H7 (cell line): ENCODE measurements at regions not wholly inside any gene's neighbourhood (a gene's known extent, or its start where the extent isn't known, plus 50 kb on each side); places are given as distances from the start of the nearest gene placed in this dataset.
"Not testable (repeated sequence)": the region's sequence is repeated elsewhere in the genome, so short reads cannot be mapped to it uniquely, and the experiment has no call there.

Experiments
- DNase-seq: peaks from one replicate; pipeline ENCODE4 v3.0.0; 2012
- H3K27me3 ChIP-seq: 2 replicates; pipeline ENCODE4 v1.6.0; 2011; ENCODE audit warnings: mild to moderate bottlenecking, low read length; ENCODE audit not compliant: control insufficient read depth, insufficient read depth
- H3K36me3 ChIP-seq: replicated peaks from 2 replicates; pipeline ENCODE4 v1.5.1; 2011; ENCODE audit warnings: low read length; ENCODE audit not compliant: control insufficient read depth, insufficient read depth
- H3K4me3 ChIP-seq: 2 replicates; pipeline ENCODE4 v1.5.1; 2011; ENCODE audit warnings: low read depth, mild to moderate bottlenecking, control low read depth, low read length, moderate library complexity; ENCODE audit not compliant: insufficient read depth

DNA sequence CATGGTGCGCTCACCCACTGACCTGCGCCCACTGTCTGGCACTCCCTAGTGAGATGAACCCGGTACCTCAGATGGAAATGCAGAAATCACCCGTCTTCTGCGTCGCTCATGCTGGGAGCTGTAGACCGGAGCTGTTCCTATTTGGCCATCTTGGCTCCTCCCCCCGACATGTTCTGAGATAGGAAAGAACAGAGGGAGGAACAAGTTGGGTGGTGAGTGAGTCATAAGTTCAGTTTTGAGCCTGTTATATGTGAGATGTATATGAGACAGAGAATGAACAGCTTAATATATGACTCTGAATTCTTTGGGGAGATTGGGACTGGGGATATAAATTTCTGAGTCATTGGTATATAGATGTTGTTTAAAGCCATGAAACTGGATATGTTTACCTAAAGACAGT lies 596.7 kb downstream of the TSN start:
- H3K36me3 ChIP-seq, DNase-seq, H3K27me3 ChIP-seq, H3K4me3 ChIP-seq: not testable (repeated sequence)

DNA sequence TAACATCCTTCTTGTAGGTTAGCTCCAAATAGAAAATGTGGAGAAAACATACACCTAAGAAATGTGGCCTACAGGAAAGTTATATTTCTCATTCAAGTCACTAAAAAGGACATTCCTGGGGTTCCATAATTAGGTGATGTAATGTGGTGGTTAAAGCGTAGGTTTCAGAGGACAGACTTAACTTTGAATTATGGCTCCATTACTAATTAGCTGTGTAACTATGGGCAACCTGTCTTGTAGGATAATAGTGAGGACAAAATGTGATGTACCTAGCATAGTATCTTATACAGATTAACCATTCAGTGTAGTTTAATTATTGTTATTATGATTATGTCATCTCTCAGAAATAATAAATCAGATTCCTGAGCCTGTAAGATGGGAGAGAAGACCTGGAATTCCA lies 602.5 kb downstream of the TSN start:
- DNase-seq, result no peak
- H3K36me3 ChIP-seq, result no peaks in the 10 kb centered on the region
- no peaks in the 10 kb centered on the region for H3K27me3 ChIP-seq

DNA sequence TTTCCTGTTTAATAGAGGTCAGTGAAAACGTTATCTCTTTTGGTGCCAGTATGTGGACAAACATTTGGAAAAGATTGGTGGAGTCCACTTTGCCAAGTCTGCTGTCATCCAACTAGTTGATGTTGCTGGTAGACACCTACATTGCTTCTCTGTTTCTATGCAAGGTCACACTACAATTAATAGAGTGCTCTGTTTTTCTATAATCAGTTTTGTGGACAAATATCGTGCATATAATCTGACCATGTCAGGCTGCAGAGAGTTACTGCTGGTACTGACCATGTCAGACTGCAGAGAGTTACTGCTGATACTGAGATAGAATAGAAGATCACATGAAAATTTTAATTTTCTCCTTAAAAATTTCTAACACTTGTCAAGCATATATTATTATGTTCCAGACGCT lies 603.3 kb downstream of the TSN start:
- DNase-seq, result no peak
- H3K36me3 ChIP-seq, result no peaks in the 10 kb centered on the region
- no peaks in the 10 kb centered on the region for H3K27me3 ChIP-seq
- H3K4me3 ChIP-seq, result no peak overlapping the region

More for the DNA sequence above, 602.5 kb downstream of the TSN start:
- H3K4me3 ChIP-seq, result no peak overlapping the region

DNA sequence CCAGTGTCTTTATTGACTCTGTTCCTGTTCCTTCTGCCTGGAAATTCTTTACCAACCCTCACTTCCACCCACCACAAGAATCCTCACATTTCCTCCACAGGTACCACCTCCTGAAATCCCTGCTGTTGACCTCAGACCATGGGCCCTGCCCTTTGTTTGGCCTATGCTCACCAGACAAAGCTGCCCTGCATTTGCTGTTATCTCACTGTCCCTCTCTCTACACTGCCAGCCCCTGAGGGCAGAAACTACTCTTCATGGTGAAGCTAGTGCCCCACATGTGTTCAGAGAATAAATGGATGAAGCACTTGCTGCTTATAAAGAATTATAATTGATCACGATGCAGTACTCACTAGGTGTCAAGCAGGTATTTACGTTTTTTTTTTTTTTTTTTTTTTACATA lies 608.4 kb downstream of the TSN start:
- H3K4me3 ChIP-seq, result no peak overlapping the region
- DNase-seq, result no peak
- no peaks in the 10 kb centered on the region for H3K27me3 ChIP-seq
- H3K36me3 ChIP-seq, result no peaks in the 10 kb centered on the region

DNA sequence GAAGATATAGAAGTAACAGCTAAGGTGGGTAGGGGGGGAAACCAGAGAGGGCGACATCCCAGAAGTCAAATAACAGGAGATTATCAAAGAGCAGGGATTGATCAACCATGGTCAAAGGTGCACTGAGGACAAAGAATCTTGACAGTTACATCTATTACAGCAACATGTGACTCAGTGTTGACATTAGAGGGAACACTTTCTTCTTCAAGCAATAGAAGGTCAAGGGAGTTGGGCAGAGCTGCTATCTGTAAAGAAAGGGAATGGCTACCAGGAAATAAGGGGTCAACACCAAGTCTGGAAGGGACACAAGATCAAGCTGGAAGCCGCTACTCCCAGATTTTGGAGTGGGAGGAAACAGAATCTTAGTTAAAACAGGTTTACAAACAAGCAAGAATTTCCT lies 611.0 kb downstream of the TSN start:
- no peak overlapping the region for H3K4me3 ChIP-seq
- no peaks in the 10 kb centered on the region for H3K36me3 ChIP-seq
- DNase-seq, result no peak
- no peaks in the 10 kb centered on the region for H3K27me3 ChIP-seq

GRCh38 chr2:122366969-122367645 lies 611.7 kb downstream of the TSN start:
- no peak overlapping the region for H3K4me3 ChIP-seq
- H3K36me3 ChIP-seq, result no peaks in the 10 kb centered on the region
- DNase-seq, result no peak
- H3K27me3 ChIP-seq, result no peaks in the 10 kb centered on the region

- H3K4me3 ChIP-seq, result no peak overlapping the region
- H3K36me3 ChIP-seq, result no peaks in the 10 kb centered on the region
- no peaks in the 10 kb centered on the region for H3K27me3 ChIP-seq
- DNase-seq, result no peak
These were observed 612.2 kb downstream of the TSN start for GRCh38 chr2:122367646-122368010.

GRCh38 chr2:122368576-122369243 lies 613.3 kb downstream of the TSN start:
- DNase-seq, result no peak
- H3K27me3 ChIP-seq, result no peaks in the 10 kb centered on the region
- no peak overlapping the region for H3K4me3 ChIP-seq
- no peaks in the 10 kb centered on the region for H3K36me3 ChIP-seq

DNA sequence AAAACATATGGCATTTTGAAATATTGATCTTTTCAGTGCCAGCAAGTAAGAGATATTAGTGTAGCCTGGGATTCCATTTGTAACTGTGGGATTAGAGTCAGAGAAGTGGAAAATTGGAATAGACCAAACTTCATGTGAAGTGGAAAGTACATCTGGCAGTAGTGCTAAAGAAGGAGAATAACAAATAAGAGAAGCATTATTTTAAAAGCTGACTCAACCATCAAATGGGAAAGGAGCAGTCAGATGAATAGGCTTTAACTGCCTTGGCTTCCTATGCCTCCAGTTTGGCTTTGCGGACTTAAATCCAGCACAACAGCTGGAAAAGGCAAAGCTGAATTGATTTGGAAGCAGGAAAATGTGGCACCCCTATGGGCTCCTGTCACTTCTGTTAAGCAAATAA lies 623.1 kb downstream of the TSN start:
- Histone ChIP-seq H3K27me3 (no peaks in the 10 kb centered on the region), H3K4me3 (no peak overlapping the region), H3K36me3 (no peaks in the 10 kb centered on the region)
- DNase-seq, result no peak

DNA sequence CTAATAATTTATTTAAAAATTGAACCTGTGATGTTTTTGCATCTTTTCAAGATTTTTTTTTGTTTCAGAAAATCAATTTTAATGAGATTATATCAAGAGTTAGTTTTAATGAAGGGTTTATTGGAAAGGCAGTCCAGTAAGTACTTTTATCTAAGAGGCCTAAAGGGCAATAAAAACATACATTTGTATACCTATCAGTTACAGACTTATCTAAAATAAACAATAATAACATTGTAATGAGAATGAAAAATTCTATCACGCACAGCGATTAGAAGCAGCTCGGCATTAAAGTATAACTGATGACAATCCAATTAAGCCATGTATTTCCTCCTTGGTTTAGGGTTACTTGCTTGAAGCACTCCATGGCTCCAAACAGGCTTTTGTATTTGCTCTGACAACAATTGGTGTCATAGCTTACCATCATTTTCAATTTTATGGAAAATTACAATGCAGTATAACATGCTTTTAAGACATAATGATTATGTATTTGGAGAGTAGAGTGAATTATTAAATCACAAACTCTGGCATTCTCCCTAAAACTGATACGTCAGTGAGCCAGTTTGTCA lies 629.4 kb downstream of the TSN start:
- no peaks in the 10 kb centered on the region for H3K36me3 ChIP-seq
- no peak for DNase-seq

GRCh38 chr2:122388208-122388607 lies 632.8 kb downstream of the TSN start:
- H3K4me3 ChIP-seq, result no peak overlapping the region
- no peak for DNase-seq
- no peaks in the 10 kb centered on the region for H3K36me3 ChIP-seq
- H3K27me3 ChIP-seq, result no peaks in the 10 kb centered on the region

More for the DNA sequence above, 629.4 kb downstream of the TSN start:
- no peak overlapping the region for H3K4me3 ChIP-seq
- no peaks in the 10 kb centered on the region for H3K27me3 ChIP-seq

GRCh38 chr2:122389694-122390093 lies 634.2 kb downstream of the TSN start:
- Histone ChIP-seq H3K4me3 (no peak overlapping the region), H3K27me3 (no peaks in the 10 kb centered on the region), H3K36me3 (no peaks in the 10 kb centered on the region)
- no peak for DNase-seq

DNA sequence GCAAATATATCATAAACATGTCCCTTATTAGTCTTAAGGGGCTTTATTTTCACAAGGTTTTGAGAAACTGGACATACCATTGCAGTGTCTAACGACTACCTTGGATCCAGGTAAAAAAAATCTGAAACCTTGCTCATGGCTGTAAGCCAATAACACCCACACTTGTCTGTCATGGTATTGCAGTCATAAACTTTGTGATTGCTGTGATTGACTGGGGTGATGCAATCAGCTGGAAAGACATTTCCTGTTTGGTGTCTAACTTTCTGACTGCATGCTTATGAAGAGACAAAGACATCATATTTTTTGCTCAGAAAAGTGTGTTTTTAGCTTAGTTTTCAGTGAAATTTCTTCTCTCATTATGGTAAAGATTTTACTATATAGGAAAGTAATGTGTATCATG lies 635.0 kb downstream of the TSN start:
- no peak overlapping the region for H3K4me3 ChIP-seq
- H3K27me3 ChIP-seq, result no peaks in the 10 kb centered on the region
- DNase-seq, result no peak
- no peaks in the 10 kb centered on the region for H3K36me3 ChIP-seq

DNA sequence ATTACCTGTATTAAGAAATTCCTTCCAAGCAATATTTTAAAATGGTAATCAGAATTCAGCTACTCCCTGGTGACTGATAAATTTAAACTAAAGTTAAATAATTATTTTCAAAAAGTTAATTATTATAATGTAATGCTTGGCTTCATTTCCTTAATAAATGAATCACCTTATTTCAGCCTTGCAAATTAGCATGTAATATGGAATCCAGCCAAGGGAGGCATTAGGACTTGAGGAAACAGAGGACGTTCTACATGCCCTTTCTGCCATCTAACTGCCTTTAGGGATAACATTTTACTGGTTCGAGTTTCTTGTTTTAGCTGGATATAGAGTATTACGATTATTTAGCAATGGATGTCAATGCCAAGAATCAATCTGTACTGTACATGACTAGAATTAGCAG lies 636.3 kb downstream of the TSN start:
- H3K36me3 ChIP-seq, result no peaks in the 10 kb centered on the region
- no peak for DNase-seq
- H3K27me3 ChIP-seq, result no peaks in the 10 kb centered on the region
- no peak overlapping the region for H3K4me3 ChIP-seq

DNA sequence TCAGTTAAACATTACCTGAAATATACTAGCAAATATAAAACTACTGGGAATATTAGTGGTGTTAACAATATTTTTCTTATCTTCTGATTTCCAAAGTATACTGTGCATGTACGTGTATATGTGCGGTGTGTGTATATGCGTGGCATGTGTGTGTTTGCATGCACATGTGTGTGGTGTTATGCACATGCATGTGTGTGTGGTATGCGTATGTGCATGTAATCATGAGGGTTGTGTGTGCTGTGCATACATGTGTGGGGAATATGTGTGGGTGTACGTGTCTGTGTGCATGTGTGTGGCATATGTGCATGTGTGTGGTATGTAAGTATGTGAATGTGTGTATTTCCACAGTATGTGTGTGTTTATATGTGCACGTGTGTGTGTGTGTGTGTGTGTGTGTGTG lies 640.2 kb downstream of the TSN start:
- Histone ChIP-seq H3K4me3 (no peak overlapping the region), H3K36me3 (no peaks in the 10 kb centered on the region), H3K27me3 (no peaks in the 10 kb centered on the region)
- DNase-seq, result no peak
